ENCODE measurements at regions not wholly inside any gene's neighbourhood (a gene's known extent, or its start where the extent isn't known, plus 50 kb on each side); places are given as distances from the start of the nearest gene placed in this dataset.
"Not testable (repeated sequence)": the region's sequence is repeated elsewhere in the genome, so short reads cannot be mapped to it uniquely, and the experiment has no call there.

DNA sequence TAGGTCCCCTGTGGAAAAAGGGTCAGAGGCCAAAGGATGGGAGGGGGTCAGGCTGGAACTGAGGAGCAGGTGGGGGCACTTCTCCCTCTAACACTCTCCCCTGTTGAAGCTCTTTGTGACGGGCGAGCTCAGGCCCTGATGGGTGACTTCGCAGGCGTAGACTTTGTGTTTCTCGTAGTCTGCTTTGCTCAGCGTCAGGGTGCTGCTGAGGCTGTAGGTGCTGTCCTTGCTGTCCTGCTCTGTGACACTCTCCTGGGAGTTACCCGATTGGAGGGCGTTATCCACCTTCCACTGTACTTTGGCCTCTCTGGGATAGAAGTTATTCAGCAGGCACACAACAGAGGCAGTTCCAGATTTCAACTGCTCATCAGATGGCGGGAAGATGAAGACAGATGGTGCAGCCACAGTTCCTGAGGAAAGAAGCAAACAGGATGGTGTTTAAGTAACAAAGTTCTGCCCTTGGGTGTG is 165.8 kb downstream of the RPIA start:
- in situ Hi-C loops (cut with HindIII; ENCODE audit: low sequenced_read_pairs) = no loop called here

- in situ Hi-C loops (cut with HindIII; ENCODE audit: low sequenced_read_pairs) = no loop called here
Measured at GRCh38 chr2:88857951-88858411, 166.5 kb downstream of the RPIA start.

GRCh38 chr2:88859461-88859860 is 168.0 kb downstream of the RPIA start:
- in situ Hi-C loops (cut with HindIII; ENCODE audit: low sequenced_read_pairs) = no loop called here

DNA sequence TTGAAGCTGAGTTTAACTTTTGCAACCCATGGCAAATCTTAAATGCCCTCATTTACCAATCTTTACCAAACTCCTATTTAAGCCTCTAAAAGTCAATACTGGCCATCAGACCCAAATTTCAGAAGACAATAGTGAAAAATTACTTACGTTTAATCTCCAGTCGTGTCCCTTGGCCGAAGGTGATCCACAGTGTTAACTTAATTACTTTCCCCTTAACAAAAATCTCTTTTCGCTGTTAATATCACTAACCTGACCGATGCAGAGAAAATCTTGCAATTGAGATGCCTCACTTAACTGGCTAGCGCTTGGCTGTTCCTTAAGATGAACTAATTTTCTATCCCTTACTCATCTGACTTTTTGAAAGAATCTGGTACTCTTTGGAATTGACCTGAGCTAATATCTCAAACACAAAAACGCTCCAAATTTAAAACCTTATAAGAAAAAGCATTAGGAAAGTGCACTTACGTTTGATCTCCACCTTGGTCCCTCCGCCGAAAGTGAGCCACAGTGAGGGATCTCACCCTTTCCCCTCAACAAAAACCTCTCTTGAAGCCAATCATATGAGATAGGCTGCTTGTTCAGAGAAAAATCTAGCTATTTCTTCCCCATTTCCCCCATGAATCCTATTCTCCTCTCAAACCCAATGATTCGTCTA is 169.1 kb downstream of the RPIA start:
- in situ Hi-C loops (cut with HindIII; ENCODE audit: low sequenced_read_pairs) = no loop called here

GRCh38 chr2:88865801-88866371 is 174.4 kb downstream of the RPIA start:
- in situ Hi-C loops (cut with HindIII; ENCODE audit: low sequenced_read_pairs) = no loop called here

DNA sequence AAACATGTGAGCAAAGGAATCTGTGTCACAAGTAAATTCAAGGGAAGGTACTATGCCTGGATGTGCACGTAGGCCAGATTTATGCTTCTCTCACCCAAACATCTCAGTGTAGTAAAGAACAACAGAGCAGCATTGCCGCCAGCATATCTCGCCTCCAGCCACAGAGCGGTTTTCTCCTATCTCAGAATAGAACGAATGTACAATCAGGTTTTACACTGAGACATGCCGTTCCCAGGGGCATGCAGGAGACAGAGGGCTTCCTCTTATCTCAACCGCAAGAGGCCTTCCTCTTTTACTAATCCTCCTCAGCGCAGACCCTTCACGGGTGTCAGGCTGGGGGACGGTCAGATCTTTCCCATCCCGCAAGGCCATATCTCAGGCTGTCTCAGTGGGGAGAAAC is 175.3 kb downstream of the RPIA start:
- in situ Hi-C loops (cut with HindIII; ENCODE audit: low sequenced_read_pairs) = no loop called here

GRCh38 chr2:88868861-88869260 is 177.4 kb downstream of the RPIA start:
- in situ Hi-C loops (cut with HindIII; ENCODE audit: low sequenced_read_pairs) = no loop called here

DNA sequence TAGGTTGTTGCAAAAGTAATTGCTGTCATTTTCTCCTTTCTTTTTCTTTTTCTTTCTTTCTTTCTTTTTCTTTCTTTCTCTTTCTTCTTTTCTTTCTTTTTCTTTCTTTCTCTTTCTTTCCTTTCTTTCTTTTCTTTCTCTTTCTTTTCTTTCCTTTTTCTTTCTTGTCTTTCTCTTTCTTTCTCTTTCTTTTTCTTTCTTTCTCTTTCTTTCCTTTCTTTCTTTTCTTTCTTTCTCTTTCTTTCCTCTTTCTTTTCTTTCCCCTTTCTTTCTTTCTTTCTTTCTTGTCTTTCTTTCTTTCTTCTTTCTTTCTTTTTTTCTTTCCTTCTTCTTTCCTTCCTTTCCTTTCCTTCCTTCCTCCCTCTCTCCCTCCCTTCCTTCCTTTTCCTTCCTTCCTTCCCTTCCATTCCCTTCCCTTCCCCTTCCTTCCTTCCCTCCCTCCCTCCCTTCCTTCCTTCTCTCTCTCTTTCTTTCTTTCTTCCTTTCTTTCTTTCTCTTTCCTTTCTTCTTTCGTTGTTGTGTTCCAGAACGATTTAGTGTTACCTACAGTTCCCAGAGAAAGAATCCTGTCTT is 178.9 kb downstream of the RPIA start:
- in situ Hi-C loops (cut with HindIII; ENCODE audit: low sequenced_read_pairs) = no loop called here

GRCh38 chr2:88871336-88871735 is 179.9 kb downstream of the RPIA start:
- in situ Hi-C loops (cut with HindIII; ENCODE audit: low sequenced_read_pairs) = no loop called here

DNA sequence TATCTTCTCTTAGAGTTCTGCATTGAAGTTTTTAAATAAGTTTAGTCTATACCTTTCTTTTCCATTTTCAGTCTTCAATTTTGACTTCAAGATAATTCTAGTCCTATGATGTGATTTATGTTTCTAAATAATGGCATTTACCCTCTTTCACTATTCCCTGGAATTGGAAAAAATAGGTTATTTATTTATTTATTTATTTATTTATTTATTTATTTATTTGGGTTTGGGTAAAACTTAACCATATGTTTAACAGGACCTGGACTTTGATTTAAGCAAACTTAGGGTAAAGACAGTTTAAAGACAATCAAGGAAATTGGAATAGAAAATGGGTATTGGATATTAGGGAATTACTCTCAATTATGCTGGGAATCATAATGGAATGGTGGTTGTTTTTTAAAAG is 182.1 kb downstream of the RPIA start:
- in situ Hi-C loops (cut with HindIII; ENCODE audit: low sequenced_read_pairs) = no loop called here

GRCh38 chr2:88874063-88874657 is 182.7 kb downstream of the RPIA start:
- in situ Hi-C loops (cut with HindIII; ENCODE audit: low sequenced_read_pairs) = no loop called here

DNA sequence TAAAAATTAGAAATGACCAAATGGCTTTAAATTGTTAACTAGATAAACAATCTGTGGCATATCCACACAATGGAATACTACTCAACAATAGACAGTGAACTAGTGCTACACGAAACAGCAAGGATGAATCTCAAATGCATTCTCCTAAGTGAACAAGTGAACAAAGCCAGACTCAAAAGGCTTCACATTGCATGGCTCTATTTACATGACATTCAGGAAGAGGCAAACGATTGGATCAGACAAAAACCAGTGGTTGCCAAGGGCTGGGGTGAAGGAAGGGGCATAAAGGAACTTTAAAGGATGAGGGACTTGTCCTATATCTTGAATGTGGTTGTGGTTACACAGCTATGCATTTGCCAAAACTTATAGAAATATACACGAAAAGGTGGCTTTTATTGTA is 184.3 kb downstream of the RPIA start:
- in situ Hi-C loops (cut with HindIII; ENCODE audit: low sequenced_read_pairs) = no loop called here

- in situ Hi-C loops (cut with HindIII; ENCODE audit: low sequenced_read_pairs) = no loop called here
Measured at GRCh38 chr2:88880441-88880953, 189.0 kb downstream of the RPIA start.

DNA sequence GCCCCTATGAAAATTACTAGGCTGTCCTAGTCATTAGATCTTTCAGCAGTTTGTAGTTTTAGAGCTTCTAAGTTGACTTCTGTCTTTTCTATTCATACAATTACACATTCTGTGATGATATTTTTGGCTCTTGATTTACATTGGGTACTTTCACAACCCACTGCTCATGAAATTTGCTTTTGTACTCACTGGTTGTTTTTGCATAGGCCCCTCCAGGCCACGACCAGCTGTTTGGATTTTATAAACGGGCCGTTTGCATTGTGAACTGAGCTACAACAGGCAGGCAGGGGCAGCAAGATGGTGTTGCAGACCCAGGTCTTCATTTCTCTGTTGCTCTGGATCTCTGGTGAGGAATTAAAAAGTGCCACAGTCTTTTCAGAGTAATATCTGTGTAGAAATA is 193.8 kb downstream of the RPIA start:
- in situ Hi-C loops (cut with HindIII; ENCODE audit: low sequenced_read_pairs) = no loop called here

DNA sequence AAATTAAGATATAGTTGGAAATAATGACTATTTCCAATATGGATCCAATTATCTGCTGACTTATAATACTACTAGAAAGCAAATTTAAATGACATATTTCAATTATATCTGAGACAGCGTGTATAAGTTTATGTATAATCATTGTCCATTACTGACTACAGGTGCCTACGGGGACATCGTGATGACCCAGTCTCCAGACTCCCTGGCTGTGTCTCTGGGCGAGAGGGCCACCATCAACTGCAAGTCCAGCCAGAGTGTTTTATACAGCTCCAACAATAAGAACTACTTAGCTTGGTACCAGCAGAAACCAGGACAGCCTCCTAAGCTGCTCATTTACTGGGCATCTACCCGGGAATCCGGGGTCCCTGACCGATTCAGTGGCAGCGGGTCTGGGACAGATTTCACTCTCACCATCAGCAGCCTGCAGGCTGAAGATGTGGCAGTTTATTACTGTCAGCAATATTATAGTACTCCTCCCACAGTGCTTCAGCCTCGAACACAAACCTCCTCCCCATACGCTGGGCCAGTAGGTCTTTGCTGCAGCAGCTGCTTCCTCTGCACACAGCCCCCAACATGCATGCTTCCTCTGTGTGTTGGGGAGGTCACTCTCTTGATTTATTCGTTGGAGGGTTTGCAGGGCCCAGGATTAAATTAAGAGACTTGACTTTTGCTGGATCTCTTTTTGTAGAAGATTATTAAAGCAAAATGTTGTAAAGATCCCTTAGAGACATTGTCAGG is 194.4 kb downstream of the RPIA start:
- in situ Hi-C loops (cut with HindIII; ENCODE audit: low sequenced_read_pairs) = no loop called here

- in situ Hi-C loops (cut with HindIII; ENCODE audit: low sequenced_read_pairs) = not testable (repeated sequence)
Measured at GRCh38 chr2:88887466-88887865, 196.0 kb downstream of the RPIA start.

GRCh38 chr2:88892207-88892606 is 200.7 kb downstream of the RPIA start:
- in situ Hi-C loops (cut with HindIII; ENCODE audit: low sequenced_read_pairs) = no loop called here

- in situ Hi-C loops (cut with HindIII; ENCODE audit: low sequenced_read_pairs) = no loop called here
Measured at GRCh38 chr2:88892788-88893187, 201.3 kb downstream of the RPIA start.

GRCh38 chr2:88896971-88897370 is 205.5 kb downstream of the RPIA start:
- in situ Hi-C loops (cut with HindIII; ENCODE audit: low sequenced_read_pairs) = no loop called here

DNA sequence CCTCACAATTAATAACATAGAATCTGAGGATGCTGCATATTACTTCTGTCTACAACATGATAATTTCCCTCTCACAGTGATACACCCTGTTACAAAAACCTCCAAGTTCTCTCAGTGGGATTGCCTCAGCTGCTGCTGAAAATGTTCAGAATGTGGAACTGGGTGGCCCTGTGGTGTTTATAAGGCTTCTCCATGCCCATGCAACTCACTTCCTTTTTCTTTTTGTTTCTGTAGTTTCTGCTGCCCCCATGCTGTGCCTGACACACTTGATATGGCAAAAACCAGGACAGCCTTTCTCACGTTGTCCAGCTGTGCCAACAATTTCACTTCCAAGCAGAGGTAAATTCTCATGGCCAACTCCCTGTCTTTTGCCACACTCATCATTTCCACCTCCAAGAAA is 206.2 kb downstream of the RPIA start:
- in situ Hi-C loops (cut with HindIII; ENCODE audit: low sequenced_read_pairs) = no loop called here

GRCh38 chr2:88903749-88904353 is 212.4 kb downstream of the RPIA start:
- in situ Hi-C loops (cut with HindIII; ENCODE audit: low sequenced_read_pairs) = no loop called here
